Activated CD4-positive, alpha-beta T cell treated with anti-CD3 and anti-CD28 coated beads for 4 hours (primary cell): ENCODE measurements at regions not wholly inside any gene's neighbourhood (a gene's known extent, or its start where the extent isn't known, plus 50 kb on each side); places are given as distances from the start of the nearest gene placed in this dataset.

Source experiments
- DNase-seq, 2 donors: peaks; one replicate each; pipeline ENCODE4 v3.0.0-alpha.2; 2020

DNA sequence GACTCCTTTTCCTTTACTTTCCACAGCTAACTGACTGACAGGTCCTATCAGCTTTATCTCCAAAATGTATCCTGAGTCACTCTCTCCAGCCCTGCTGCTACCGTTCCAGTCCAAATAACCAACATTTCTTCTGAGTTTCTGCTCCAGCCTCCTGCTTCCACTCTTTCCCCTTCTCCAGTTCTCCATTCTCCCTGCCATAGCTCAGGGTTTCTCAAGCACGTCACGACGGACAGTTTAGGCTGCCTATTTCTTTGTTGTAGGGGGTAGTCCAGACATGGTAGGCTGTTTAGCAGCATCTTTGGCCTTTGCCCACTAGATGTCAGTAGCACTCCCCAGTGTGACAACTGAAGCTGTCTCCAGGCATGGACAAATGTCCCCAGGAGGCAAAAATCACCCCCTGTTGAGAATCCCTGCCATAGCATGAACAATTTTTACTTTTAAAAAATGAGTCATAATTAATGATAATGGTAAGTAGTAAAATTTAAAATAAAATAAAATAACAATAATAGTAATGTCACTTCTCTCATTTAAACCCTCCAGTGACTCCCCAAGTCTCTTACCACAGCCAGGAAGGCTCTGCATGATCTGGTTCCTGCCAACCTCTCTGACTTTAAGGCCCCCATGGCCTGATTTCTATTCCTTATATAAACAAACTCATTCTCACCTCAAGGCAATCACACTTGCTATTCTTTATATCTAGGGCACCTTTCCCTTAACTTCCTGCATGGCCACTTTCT lies 105.4 kb upstream of the FER start:
- peak; percentile 18 to 44 for DNase-seq

GRCh38 chr5:108641596-108641995 lies 106.1 kb upstream of the FER start:
- no peak for DNase-seq

- no peak for DNase-seq
Measured at GRCh38 chr5:108639366-108639765, 108.3 kb upstream of the FER start.

- DNase-seq: no peak
Measured at GRCh38 chr5:108638021-108638420, 109.7 kb upstream of the FER start.

DNA sequence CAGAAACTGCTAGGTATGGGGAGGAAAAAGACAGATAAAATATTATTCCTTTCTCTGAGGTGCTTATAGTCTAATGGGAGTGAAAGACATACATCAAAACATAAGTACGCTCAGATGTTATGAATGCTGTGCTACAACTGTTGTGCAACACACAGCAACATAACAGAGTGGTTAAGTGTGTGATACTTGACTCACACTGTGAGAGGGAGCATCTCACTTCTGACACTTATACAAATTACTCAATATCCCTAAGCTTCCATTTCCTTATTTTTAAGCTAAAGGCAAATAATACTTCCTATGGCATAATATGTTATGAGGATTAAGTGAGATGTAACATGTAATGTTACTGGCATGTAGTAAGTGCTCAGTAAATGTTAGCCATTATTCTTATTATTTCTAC lies 110.6 kb upstream of the FER start:
- no peak for DNase-seq

GRCh38 chr5:108636135-108636853 lies 111.4 kb upstream of the FER start:
- no peak for DNase-seq

- no peak for DNase-seq
Measured at GRCh38 chr5:108634617-108635288, 112.9 kb upstream of the FER start.

DNA sequence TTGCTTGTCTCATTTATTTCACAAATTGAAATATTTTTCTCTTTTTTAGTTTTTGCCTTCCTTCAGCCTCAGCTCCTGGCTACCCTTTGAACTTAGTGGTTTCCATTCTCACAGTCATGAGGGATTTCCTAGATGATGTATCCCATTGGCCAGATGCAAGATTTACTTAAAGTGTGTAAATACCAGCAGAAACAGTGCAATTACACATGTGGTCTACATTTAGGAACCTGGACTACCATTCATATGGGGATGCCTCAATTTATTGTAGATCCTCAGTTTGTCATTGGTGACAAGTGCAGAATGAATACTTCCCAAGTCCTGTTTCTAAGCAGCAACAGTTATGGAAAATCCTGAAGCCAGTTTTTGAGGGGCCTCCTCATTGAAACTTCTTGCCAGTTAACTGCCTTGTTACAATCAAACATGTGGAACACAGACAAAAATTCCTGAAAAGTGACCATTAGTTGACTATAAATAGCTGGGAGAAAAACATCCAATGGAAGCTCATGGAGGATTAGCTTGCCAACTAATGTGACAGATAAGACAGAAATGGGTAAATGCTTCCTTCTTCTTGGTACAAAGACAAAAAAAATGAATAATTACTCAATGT lies 113.6 kb upstream of the FER start:
- no peak for DNase-seq

- no peak for DNase-seq
Measured at GRCh38 chr5:108629779-108630528, 117.7 kb upstream of the FER start.

DNA sequence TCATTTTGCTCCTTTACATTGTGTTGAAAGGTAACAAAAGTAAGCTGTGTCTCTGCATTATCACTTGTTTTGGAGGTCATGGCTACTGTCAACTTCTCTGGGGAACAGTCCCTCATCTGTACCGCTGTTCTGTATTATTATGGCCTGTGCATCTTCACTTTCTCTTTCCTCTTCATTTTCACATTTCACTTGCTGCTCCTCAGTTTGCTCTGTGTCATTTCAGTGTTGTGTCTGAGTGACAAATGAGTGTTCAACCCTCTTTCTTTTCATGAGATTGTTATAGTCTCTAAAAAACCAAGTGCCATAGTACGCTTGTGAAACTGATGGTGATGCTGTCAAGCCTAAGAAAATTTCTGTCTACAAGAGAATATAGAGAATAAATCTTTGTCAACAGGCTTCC lies 122.0 kb upstream of the FER start:
- no peak for DNase-seq

GRCh38 chr5:108623826-108624225 lies 123.9 kb upstream of the FER start:
- DNase-seq: no peak

GRCh38 chr5:108620516-108620915 lies 127.2 kb upstream of the FER start:
- DNase-seq: no peak

DNA sequence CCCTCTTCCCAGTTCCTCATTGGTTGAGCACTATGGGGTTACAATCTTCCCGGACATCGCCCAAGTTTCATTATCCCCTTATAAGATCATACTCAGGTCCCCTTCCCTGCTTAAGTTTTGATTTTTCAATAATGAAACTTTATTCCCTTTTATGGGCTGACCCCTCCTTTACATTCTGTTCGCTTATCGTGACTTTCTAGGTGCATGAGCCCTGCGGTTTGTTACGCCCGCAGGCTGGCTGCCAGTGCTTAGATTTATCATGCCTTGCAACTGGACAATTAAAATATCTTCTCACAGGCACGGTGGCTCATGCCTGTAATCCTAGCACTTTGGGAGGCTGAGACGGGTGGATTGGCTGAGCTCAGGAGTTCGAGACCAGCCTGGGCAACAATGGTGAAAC lies 127.9 kb upstream of the FER start:
- no peak for DNase-seq

- DNase-seq: no peak
Measured at GRCh38 chr5:108617467-108618435, 129.9 kb upstream of the FER start.

DNA sequence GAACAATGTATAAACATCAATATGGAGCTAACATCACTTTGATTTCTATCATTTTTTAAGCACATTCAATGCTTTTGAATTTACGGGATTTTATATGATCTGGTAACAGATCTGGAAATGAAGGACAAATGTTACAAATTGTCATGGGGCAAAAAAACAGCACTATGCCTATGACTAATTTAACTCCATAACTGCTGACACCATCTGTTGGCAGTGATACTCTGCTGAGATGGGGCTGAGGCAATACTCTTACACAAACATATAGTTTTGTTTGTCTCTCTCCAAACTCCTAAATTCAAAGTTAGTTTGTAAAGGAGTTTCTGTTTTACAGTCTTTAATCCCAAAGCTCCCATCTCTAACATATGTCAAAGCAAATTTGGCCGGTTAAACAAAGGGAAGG lies 132.5 kb upstream of the FER start:
- DNase-seq: no peak

GRCh38 chr5:108607421-108607820 lies 140.3 kb upstream of the FER start:
- DNase-seq: no peak

DNA sequence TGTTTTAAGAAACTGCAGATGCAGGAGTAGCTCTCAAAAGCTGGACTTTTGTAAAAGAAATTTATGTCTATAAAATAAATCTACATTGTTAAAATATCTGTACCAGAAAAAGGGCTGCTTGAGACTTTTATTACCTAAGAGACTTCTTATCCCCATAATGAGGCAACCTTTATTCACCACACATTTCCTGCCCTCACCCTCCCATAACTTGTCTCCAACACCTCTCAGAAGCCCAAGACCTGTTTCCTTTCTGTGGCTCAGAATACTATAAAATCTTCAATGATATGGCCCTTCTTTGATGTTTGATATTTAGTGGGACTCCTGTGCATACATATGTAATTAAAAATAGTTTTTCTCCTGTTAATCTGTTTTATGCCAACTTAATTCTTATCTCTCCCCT lies 141.5 kb upstream of the FER start:
- no peak for DNase-seq

DNA sequence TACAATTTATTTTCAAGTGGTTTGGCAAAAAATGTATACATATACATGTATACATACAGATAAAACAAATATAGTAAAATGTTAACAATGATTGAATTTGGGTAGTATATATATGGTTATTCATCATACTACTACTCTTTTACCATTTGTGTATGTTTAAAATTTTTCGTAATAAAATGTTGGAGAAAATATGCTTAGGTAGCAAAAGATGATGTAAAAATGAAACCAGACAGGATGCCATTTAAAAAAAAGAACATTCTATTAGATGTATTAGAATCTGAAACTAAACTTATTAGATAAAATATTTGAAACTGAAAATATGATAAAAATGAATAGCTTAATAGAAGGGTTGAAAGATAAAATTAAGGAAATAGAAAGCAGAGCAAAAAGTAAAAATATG lies 144.9 kb upstream of the FER start:
- DNase-seq: no peak

DNA sequence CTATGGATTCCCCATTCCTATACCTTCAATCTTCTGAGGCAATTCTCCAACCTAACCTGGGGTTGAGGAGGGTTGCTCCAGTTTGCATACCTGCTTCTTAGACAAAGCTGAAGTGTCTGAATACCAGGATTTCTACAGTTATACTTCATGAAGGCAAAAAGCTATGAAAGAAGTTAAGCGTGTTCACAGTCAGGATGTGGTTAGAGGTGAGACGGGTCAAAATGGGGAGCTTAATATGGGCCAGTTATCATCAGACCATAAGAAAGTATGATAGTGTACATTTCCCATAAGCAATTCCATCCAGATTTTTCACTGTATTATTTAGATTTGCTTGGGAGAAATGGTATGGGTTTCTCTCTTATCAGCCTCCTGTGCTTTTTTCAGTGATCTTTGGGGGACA lies 156.9 kb upstream of the FER start:
- no peak for DNase-seq

DNA sequence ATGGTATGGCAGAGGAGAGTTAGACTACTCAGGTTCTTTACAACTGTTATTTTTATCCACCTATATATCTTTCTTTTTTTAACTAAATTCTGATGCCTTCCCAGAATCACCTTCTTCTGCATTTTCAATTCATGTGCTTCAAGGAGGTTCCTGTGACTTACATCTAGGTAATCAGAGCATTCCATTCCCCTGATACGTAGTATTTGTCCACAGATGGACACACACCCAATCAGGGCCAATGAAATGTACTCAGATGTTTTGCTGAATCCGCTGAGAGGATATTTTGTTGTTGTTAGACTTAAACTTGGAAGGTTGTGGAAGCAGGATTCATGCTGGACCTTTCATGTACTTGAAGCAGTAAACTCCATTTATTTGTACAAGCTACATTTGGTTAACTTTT lies 159.4 kb upstream of the FER start:
- DNase-seq: no peak

- DNase-seq: no peak
Measured at GRCh38 chr5:108587821-108588220, 159.9 kb upstream of the FER start.

- no peak for DNase-seq
Measured at GRCh38 chr5:108581026-108581425, 166.7 kb upstream of the FER start.
